GM21723 (cell line): ENCODE measurements at regions not wholly inside any gene's neighbourhood (a gene's known extent, or its start where the extent isn't known, plus 50 kb on each side); places are given as distances from the start of the nearest gene placed in this dataset.

Experiments used
- ATAC-seq: cut with Tn5 transposase; IDR thresholded peaks from one replicate; pipeline ENCODE4 v1.9.1; 2021; ENCODE audit warnings: mild to moderate bottlenecking, moderate library complexity; ENCODE audit not compliant: unreplicated experiment

DNA sequence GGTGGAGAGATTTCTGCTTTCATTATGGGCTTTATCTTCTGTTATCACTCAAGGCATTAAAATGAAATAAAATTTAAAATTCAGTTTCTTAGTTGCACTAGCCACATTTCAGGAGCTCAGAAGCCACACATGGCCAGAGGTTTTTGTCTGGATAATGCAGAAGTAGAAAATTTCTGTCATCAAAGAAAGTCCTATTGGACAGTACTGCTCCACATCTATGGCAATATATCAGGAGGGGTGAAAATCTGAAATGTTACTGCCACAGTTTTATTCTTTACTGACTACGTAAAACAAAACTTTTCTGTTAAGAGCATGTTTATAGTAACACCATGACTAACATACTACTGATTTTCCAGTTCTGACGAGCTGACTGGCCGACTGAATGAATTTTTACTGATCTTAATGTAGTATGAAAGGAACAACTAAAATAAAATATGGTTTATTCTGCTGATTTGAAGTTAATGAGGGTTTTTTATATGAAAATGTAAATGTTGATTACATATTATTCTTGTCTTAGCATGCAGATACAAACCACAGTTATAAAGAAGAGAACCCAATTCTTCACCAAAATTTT lies 264.0 kb upstream of the HAND2 start:
- ATAC-seq, result no peak

- no peak for ATAC-seq
These were observed 252.6 kb upstream of the HAND2 start for GRCh38 chr4:173782660-173783059.

DNA sequence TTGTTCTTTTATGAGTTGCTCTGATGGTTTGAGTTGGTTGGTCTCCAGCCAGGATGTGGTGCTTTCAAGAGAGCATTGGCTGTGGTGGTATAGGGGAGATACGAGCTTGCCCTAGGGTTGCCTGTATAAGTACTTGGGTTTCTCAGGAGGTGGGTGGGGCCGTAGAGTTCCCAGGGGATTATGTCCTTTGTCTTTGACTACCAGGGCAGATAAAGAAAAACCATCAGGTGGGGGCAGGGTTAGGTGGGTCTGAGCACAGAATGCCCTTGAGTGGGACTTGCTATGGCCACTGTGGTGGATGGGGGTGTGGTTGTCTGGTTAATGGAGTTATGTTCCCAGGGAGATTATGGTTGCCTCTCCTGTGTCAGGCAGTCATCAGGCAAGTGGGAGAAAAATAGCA lies 247.9 kb upstream of the HAND2 start:
- no peak for ATAC-seq

- no peak for ATAC-seq
These were observed 247.4 kb upstream of the HAND2 start for GRCh38 chr4:173777421-173777820.

DNA sequence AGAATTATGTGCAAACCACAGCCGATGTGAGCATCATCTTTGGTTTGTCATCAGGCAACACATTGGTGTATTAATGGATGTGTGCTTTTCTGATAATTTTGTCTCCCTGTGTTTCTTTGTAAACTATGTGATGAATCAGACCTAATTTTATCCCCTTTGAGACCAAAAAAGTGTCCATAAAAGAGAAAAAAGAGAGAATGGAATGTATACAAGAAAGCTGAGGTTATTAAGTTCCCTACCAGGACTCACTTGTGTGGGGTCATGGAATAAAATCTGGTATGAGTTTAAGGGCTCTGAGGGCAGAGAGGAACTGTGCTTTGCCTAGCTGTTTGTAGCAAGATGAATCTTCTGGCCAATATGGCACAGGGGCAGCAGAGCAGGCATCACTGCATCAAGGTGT lies 239.5 kb upstream of the HAND2 start:
- ATAC-seq, result no peak

DNA sequence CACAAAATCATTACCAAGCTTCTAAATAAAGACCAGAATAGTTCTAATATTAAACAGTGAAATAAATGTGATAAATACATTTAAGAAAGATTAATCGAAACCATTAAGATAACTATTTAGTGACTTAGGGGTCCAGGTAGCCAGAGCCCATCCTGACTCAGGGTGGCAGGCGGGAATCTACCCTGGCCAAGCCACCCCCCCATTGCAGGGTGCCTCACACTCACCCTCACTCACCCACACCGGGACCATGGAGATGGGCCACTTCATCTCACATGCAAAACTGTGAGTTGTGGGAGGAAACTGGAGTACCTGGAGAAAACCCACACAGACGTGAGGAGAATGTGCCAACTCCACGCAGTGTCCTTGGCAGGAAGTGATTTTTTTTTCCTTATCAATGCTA lies 237.6 kb upstream of the HAND2 start:
- ATAC-seq, result no peak

GRCh38 chr4:173766171-173766600 lies 236.2 kb upstream of the HAND2 start:
- ATAC-seq, result no peak

DNA sequence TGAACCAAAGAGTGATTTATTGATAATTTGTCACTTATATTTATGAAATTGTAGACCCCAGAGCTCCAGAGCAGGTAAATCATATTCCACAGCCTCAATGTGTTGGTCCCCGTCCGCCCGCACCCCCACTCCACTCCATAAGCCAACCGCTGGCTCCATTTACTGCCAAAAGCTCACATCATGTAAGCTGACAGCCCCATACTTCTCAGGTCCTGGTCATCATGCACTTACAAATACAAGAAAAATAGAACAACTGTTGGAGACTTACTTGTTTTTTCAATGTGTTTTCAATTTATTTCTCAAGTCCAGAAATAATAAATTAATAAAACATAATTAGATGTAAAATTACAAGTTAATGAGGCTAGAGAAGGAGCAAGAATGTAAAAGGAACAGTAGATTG lies 235.7 kb upstream of the HAND2 start:
- no peak for ATAC-seq

GRCh38 chr4:173763389-173763788 lies 233.4 kb upstream of the HAND2 start:
- no peak for ATAC-seq

- ATAC-seq, result no peak
These were observed 231.9 kb upstream of the HAND2 start for GRCh38 chr4:173761938-173762337.

- no peak for ATAC-seq
These were observed 231.2 kb upstream of the HAND2 start for GRCh38 chr4:173761236-173761635.

DNA sequence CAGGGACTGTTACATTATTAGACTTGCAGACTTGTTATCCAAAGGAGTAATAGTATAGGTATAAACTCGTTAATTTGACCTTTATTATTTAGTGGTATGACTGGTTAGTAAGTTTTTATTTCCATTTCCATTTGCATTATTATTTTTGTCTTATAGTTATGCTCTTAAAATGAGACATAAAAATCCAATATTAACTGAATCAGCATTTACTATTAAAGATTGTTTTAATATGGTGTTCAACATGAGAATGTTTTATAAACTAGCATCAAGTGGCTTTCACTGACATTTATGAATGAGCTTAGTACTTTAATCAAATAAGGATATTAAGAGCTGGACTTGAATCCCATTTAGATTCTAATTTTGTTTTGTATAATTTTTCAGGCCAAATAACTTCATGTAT lies 228.1 kb upstream of the HAND2 start:
- no peak for ATAC-seq

DNA sequence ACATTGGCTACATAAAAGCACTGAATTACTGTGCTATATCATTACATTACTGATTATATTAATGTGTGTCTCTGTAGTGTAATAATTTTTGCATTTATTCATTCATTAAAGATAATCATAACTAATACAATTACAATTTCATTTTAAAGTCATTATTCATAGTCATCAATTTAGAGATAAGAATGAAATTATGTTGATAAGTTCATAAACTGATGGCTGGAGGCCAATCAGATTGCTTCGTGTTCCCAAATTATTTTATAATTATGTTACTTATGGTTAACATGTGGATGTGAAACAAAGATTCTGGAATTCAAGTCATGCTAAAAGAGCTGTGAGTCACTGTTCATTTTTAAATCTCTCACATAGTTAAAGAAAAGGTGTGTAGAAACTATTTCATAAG lies 223.4 kb upstream of the HAND2 start:
- no peak for ATAC-seq

- ATAC-seq, result peak; percentile 57
These were observed 222.7 kb upstream of the HAND2 start for GRCh38 chr4:173752610-173753230.

DNA sequence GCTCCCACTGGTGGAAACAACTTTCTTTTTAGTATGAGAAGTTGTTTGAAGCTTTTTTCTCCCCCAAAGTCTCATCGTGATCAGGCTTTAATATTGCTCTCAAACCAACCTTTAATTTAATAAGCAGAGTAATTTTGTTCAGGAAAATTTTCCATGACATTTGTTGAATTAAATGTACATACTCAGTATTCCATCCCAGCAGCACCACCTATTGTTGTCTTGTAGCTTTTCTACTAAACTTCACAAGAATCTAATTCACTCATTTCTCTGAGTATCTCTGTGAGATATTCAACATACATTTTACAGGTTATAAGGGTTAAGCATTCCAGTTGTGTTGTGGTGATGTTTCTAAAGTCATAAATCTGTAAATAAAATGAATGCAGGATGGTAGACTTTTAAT lies 218.3 kb upstream of the HAND2 start:
- ATAC-seq, result no peak

GRCh38 chr4:173747537-173748257 lies 217.7 kb upstream of the HAND2 start:
- no peak for ATAC-seq

DNA sequence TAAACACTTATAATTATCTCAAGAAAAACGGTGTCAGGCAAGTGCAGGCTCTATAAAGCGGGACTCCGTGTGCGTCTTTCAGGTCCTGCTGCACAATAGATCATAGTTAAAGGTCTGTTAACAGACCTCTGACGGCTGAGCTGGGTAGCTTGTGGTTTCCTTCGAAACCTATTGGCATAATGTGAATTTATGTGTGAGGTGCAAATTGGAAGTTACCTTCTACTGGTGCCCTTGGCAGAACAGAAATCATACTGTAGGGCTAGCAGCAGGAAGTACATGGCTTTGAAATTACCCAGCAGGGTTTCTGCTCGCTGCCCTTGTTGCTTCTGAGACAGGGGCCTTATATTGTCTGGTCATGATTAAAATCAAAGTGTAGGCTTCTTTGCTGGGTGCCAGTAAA lies 216.4 kb upstream of the HAND2 start:
- no peak for ATAC-seq

DNA sequence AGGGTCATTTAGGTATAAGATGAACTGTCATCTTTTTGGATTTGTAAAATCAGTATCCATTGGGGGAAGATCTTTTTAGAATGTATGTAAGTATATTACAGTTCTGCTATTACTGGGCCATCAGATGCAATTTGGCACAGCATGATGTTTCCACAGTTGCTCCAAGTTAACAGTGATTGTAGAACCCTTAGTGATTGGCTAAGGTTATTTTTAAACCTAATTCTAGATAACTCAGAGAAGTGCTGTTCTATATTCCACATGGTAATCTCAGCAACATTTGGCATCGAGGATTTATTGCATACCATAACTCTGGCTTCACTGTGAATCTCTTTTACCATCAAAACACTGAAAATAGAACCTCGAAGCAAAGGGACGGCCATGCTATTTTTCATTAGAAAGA lies 215.7 kb upstream of the HAND2 start:
- no peak for ATAC-seq

DNA sequence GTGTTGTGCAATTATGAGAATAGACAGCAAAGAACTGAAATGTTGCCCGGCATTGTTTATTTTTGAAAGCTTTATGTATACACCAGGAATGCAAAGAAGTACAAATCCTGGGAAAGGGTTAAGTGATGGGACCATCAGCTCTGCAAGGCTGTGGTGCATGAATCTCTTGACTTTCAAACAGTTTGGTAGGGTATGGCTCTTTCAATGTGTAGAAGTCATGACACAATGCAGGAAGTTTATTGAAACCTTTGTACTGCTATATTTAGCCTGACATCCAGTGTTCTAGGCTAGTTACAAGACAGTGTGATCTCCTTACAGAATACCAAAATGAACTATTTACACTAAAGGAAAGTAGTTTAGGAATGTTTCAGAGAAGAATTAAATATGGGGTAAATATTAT lies 206.8 kb upstream of the HAND2 start:
- no peak for ATAC-seq

DNA sequence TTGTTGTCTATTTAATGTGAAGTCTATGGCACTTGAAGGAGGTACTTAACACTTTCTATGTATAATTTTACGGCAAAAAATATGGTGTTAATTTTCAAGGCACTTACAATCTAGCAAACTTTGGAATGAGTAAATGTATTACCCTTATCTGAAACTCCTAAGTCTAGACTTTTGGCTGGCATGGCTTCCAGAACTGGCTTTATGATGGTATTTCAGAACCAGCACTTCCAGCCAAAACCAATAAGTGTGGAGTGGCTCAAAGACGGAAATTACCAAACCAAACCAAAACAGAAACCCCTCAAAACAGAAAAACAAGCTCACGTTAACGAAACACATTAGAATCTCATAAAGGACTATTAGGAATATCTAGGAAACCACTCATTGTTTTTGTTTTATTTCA lies 205.6 kb upstream of the HAND2 start:
- no peak for ATAC-seq

- no peak for ATAC-seq
These were observed 205.0 kb upstream of the HAND2 start for GRCh38 chr4:173735049-173735448.

DNA sequence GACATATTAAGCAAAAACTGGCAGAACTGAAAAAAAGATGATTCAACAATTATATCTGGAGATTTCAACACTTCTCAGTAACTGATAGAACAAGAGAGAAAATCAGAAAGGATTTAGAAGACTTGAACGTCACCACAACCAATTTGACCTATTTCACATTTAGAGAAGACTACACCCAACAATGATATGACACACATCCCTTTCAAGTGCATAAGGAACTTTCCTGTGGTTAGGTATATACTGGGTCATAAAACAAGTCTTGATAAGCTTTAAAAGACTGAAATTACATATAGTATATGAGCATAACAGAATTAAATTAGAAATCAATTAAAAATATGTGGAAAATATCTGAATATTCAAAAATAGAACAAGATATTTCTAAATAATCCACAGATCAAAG lies 201.2 kb upstream of the HAND2 start:
- ATAC-seq, result no peak

- ATAC-seq, result no peak
These were observed 192.0 kb upstream of the HAND2 start for GRCh38 chr4:173722075-173722474.
